ENCODE measurements at regions not wholly inside any gene's neighbourhood (a gene's known extent, or its start where the extent isn't known, plus 50 kb on each side); places are given as distances from the start of the nearest gene placed in this dataset.

- Histone ChIP-seq H3K4me1 (ENCODE audit: control insufficient read depth, extremely low read depth, insufficient read depth, low read length) (no peaks in the 10 kb centered on the region), H3K79me2 (ENCODE audit: control insufficient read depth, insufficient read depth, low read length) (no peaks in the 10 kb centered on the region), H2AFZ (ENCODE audit: control insufficient read depth, low read length) (no peak overlapping the region), H3K4me2 (ENCODE audit: control insufficient read depth, extremely low read depth, insufficient read depth, low read depth, low read length) (no peak overlapping the region), H3K4me3 (ENCODE audit: control insufficient read depth in 2 of 3, extremely low read depth in 1 of 3, insufficient read depth in 2 of 3, low read depth in 1 of 3, low read length in 3 of 3) (no peak overlapping the region), H3K27me3 (ENCODE audit: control insufficient read depth, extremely low read depth, insufficient read depth, low read length) (no peaks in the 10 kb centered on the region), H4K20me1 (ENCODE audit: control insufficient read depth, extremely low read depth, insufficient read depth, low read length) (no peaks in the 10 kb centered on the region), H3K27ac (ENCODE audit: control insufficient read depth, insufficient read depth, low read length) (no peak overlapping the region), H3K36me3 (ENCODE audit: control insufficient read depth in 2 of 2, extremely low read depth in 1 of 2, insufficient read depth in 2 of 2, low read length in 2 of 2) (no peaks in the 10 kb centered on the region), H3K9me3 (ENCODE audit: control insufficient read depth, low read depth, low read length) (no peaks in the 10 kb centered on the region), H3K9me1 (ENCODE audit: control insufficient read depth, extremely low read depth, insufficient read depth, low read length) (no peaks in the 10 kb centered on the region), H3K9ac (ENCODE audit: control insufficient read depth, extremely low read depth, insufficient read depth, low read length) (no peak overlapping the region)
- no peak for FAIRE-seq
- TF ChIP-seq, protein P1, sequence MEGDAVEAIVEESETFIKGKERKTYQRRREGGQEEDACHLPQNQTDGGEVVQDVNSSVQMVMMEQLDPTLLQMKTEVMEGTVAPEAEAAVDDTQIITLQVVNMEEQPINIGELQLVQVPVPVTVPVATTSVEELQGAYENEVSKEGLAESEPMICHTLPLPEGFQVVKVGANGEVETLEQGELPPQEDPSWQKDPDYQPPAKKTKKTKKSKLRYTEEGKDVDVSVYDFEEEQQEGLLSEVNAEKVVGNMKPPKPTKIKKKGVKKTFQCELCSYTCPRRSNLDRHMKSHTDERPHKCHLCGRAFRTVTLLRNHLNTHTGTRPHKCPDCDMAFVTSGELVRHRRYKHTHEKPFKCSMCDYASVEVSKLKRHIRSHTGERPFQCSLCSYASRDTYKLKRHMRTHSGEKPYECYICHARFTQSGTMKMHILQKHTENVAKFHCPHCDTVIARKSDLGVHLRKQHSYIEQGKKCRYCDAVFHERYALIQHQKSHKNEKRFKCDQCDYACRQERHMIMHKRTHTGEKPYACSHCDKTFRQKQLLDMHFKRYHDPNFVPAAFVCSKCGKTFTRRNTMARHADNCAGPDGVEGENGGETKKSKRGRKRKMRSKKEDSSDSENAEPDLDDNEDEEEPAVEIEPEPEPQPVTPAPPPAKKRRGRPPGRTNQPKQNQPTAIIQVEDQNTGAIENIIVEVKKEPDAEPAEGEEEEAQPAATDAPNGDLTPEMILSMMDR (optimal IDR thresholded peaks at IDR 0.05 in 1 of 3, IDR thresholded peaks at IDR 0.05 in 1 of 3, conservative IDR thresholded peaks at IDR 0.05 in 1 of 3; ENCODE audit: extremely low read depth in 1 of 3, insufficient read depth in 2 of 3, low read length in 3 of 3) = no peak
- TF ChIP-seq EZH2 (IDR thresholded peaks at IDR 0.05; ENCODE audit: low read length) = no peak
- no peak for DNase-seq (ENCODE audit: low read depth, low spot score)
- dilution Hi-C loops (cut with MboI; ENCODE audit: extremely low pct_ligation_motif_present, low sequenced_read_pairs) = no loop called here
Observed at GRCh38 chr4:52369649-52370048, 289.5 kb downstream of the USP46 start.

- Histone ChIP-seq H3K9me1 (ENCODE audit: control insufficient read depth, extremely low read depth, insufficient read depth, low read length) (no peaks in the 10 kb centered on the region), H3K27me3 (ENCODE audit: control insufficient read depth, extremely low read depth, insufficient read depth, low read length) (no peaks in the 10 kb centered on the region), H3K79me2 (ENCODE audit: control insufficient read depth, insufficient read depth, low read length) (no peaks in the 10 kb centered on the region), H3K27ac (ENCODE audit: control insufficient read depth, insufficient read depth, low read length) (no peak overlapping the region), H3K4me1 (ENCODE audit: control insufficient read depth, extremely low read depth, insufficient read depth, low read length) (no peaks in the 10 kb centered on the region), H3K4me2 (ENCODE audit: control insufficient read depth, extremely low read depth, insufficient read depth, low read depth, low read length) (no peak overlapping the region), H3K9ac (ENCODE audit: control insufficient read depth, extremely low read depth, insufficient read depth, low read length) (no peak overlapping the region), H3K36me3 (ENCODE audit: control insufficient read depth in 2 of 2, extremely low read depth in 1 of 2, insufficient read depth in 2 of 2, low read length in 2 of 2) (no peaks in the 10 kb centered on the region), H3K4me3 (ENCODE audit: control insufficient read depth in 2 of 3, extremely low read depth in 1 of 3, insufficient read depth in 2 of 3, low read depth in 1 of 3, low read length in 3 of 3) (no peak overlapping the region), H2AFZ (ENCODE audit: control insufficient read depth, low read length) (no peak overlapping the region), H4K20me1 (ENCODE audit: control insufficient read depth, extremely low read depth, insufficient read depth, low read length) (no peaks in the 10 kb centered on the region), H3K9me3 (ENCODE audit: control insufficient read depth, low read depth, low read length) (no peaks in the 10 kb centered on the region)
- FAIRE-seq (no peak), DNase-seq (ENCODE audit: low read depth, low spot score) (no peak)
- TF ChIP-seq EZH2 (IDR thresholded peaks at IDR 0.05; ENCODE audit: low read length) = no peak
- TF ChIP-seq, protein P1 (optimal IDR thresholded peaks at IDR 0.05 in 1 of 3, IDR thresholded peaks at IDR 0.05 in 1 of 3, conservative IDR thresholded peaks at IDR 0.05 in 1 of 3; ENCODE audit: extremely low read depth in 1 of 3, insufficient read depth in 2 of 3, low read length in 3 of 3) = no peak
- dilution Hi-C loops (cut with MboI; ENCODE audit: extremely low pct_ligation_motif_present, low sequenced_read_pairs) = no loop called here
Observed at GRCh38 chr4:52370576-52370975, 288.5 kb downstream of the USP46 start.
